Prostate gland (tissue), 2 donors: ENCODE measurements at regions not wholly inside any gene's neighbourhood (a gene's known extent, or its start where the extent isn't known, plus 50 kb on each side); places are given as distances from the start of the nearest gene placed in this dataset.

ENCODE experiments used
- DNase-seq: peaks from one replicate; pipeline ENCODE4 v3.0.0-alpha.2; 2019; ENCODE audit warnings: low spot score
- H3K27ac ChIP-seq, 2 donors: fragments of 200-600 bp; sonication (generic); 2 replicates each; pipeline ENCODE4 v1.5.1; 2017 to 2019
- H3K27me3 ChIP-seq: fragments of 200-600 bp; sonication (generic); replicated peaks from 2 replicates; pipeline ENCODE4 v1.5.1; 2019; ENCODE audit not compliant: insufficient read depth
- H3K36me3 ChIP-seq, 2 donors: fragments of 200-600 bp; sonication (generic); 1 replicate in 1 of 2; 2 replicates in 1 of 2; pipeline versions ENCODE4 v1.5.1 to v1.8.1; 2017 to 2019
- H3K4me1 ChIP-seq: fragments of 200-600 bp; sonication (generic); replicated peaks from 2 replicates; pipeline ENCODE4 v1.5.1; 2019
- H3K4me3 ChIP-seq, 2 donors: fragments of 200-600 bp; sonication (generic); 2 replicates each; pipeline ENCODE4 v1.5.1; 2017 to 2019
- H3K9me3 ChIP-seq: fragments of 200-600 bp; sonication (generic); 2 replicates; pipeline ENCODE4 v1.5.1; 2017
- CTCF ChIP-seq, 4 experiments: fragments of 200-600 bp in 2 of 4; fragments of 450-650 bp in 2 of 4; sonication (generic) in 2 of 4; IDR thresholded peaks; 1 replicate in 3 of 4; 2 replicates in 1 of 4; pipeline ENCODE4 v1.5.1; 2016 to 2019; ENCODE audit warnings: antibody characterized with exemption in 4 of 4, mild to moderate bottlenecking in 2 of 4, moderate library complexity in 2 of 4
- POLR2A ChIP-seq: fragments of 450-650 bp; IDR thresholded peaks from one replicate; pipeline ENCODE4 v1.6.1; 2016; ENCODE audit warnings: antibody characterized with exemption, mild to moderate bottlenecking
- POLR2AphosphoS5 ChIP-seq: sonication (generic); formaldehyde crosslinking; IDR thresholded peaks from one replicate; pipeline ENCODE4 v1.6.1; 2017; ENCODE audit warnings: antibody characterized with exemption
- whole genome bisulfite sequencing: methylation state at CpG from one replicate; pipeline ENCODE4 v1.1.5; 2018; 5-methylcytosine and 5-hydroxymethylcytosine counted together
- intact Hi-C: fragments of 100-400 bp; cut with DNase I; formaldehyde crosslinking; loops from one replicate; pipeline ENCODE4 v1.14.2; 2022

GRCh38 chr2:82481207-82481606 is 1977.9 kb downstream of the SUCLG1 start:
- H3K27me3 ChIP-seq = no peaks in the 10 kb centered on the region
- no peaks in the 10 kb centered on the region for H3K9me3 ChIP-seq
- no peak overlapping the region for H3K27ac ChIP-seq
- 83% methylated on average over 2 of the region's 2 CpGs for WGBS
- intact Hi-C loops = no loop called here
- no peaks in the 10 kb centered on the region for H3K4me1 ChIP-seq
- no peak for DNase-seq
- no peak overlapping the region for H3K4me3 ChIP-seq
- no peaks in the 10 kb centered on the region for H3K36me3 ChIP-seq
- TF ChIP-seq POLR2AphosphoS5 = no peak
- no peak for TF ChIP-seq CTCF (IDR thresholded peaks at IDR 0.05)
- TF ChIP-seq POLR2A = no peak

GRCh38 chr2:82478641-82479040 is 1980.4 kb downstream of the SUCLG1 start:
- Histone ChIP-seq H3K4me1 (no peaks in the 10 kb centered on the region), H3K27ac (no peak overlapping the region), H3K36me3 (no peaks in the 10 kb centered on the region), H3K9me3 (no peaks in the 10 kb centered on the region), H3K4me3 (no peak overlapping the region), H3K27me3 (no peaks in the 10 kb centered on the region)
- intact Hi-C loops = no loop called here
- TF ChIP-seq POLR2A (no peak), POLR2AphosphoS5 (no peak), CTCF (IDR thresholded peaks at IDR 0.05) (no peak)
- 61% methylated on average over 2 of the region's 2 CpGs for WGBS
- DNase-seq = no peak

- no peak overlapping the region for H3K27ac ChIP-seq
- DNase-seq = no peak
- no peaks in the 10 kb centered on the region for H3K27me3 ChIP-seq
- intact Hi-C loops = no loop called here
- H3K9me3 ChIP-seq = no peaks in the 10 kb centered on the region
- TF ChIP-seq CTCF (IDR thresholded peaks at IDR 0.05) (no peak), POLR2AphosphoS5 (no peak), POLR2A (no peak)
- no peaks in the 10 kb centered on the region for H3K4me1 ChIP-seq
- 79% methylated on average over 1 of the region's 1 CpG for WGBS
- no peaks in the 10 kb centered on the region for H3K36me3 ChIP-seq
- no peak overlapping the region for H3K4me3 ChIP-seq
These were observed 1983.0 kb downstream of the SUCLG1 start for GRCh38 chr2:82476094-82476493.

GRCh38 chr2:82428251-82428650 is 2030.8 kb downstream of the SUCLG1 start:
- Histone ChIP-seq H3K4me1 (no peaks in the 10 kb centered on the region), H3K27me3 (no peaks in the 10 kb centered on the region), H3K36me3 (no peaks in the 10 kb centered on the region), H3K4me3 (no peak overlapping the region), H3K9me3 (no peaks in the 10 kb centered on the region), H3K27ac (no peak overlapping the region)
- 85% methylated on average over 2 of the region's 2 CpGs for WGBS
- intact Hi-C loops = no loop called here
- DNase-seq = no peak
- no peak for TF ChIP-seq CTCF (IDR thresholded peaks at IDR 0.05)
- TF ChIP-seq POLR2AphosphoS5 = no peak
- TF ChIP-seq POLR2A = no peak

- H3K27me3 ChIP-seq = no peaks in the 10 kb centered on the region
- no peaks in the 10 kb centered on the region for H3K9me3 ChIP-seq
- intact Hi-C loops = loop anchor here (5.0 kb wide), 1 partner anchor 80 kb away; no protein-coding TSS in a partner anchor
- no peaks in the 10 kb centered on the region for H3K36me3 ChIP-seq
- H3K4me3 ChIP-seq = no peak overlapping the region
- no peaks in the 10 kb centered on the region for H3K4me1 ChIP-seq
- WGBS = 48% methylated on average over 3 of the region's 3 CpGs
- H3K27ac ChIP-seq = no peak overlapping the region
- TF ChIP-seq POLR2A (no peak), CTCF (IDR thresholded peaks at IDR 0.05) (no peak), POLR2AphosphoS5 (no peak)
- DNase-seq = no peak
These were observed 2047.1 kb downstream of the SUCLG1 start for GRCh38 chr2:82412021-82412420.
